Transverse colon (tissue), 4 donors: ENCODE measurements at regions not wholly inside any gene's neighbourhood (a gene's known extent, or its start where the extent isn't known, plus 50 kb on each side); places are given as distances from the start of the nearest gene placed in this dataset.

ENCODE experiments used
- DNase-seq: peaks from one replicate; pipeline ENCODE4 v3.0.0-alpha.2; 2019
- H3K27ac ChIP-seq, 4 donors: fragments of 200-600 bp; sonication (generic); 2 replicates each; pipeline ENCODE4 v1.5.1; 2016 to 2018; ENCODE audit warnings: inconsistent platforms in 4 of 4
- H3K27me3 ChIP-seq: fragments of 200-600 bp; sonication (generic); 2 replicates; pipeline ENCODE4 v1.5.1; 2017; ENCODE audit warnings: inconsistent platforms
- H3K36me3 ChIP-seq, 4 donors: fragments of 200-600 bp; sonication (generic); 2 replicates each; pipeline ENCODE4 v1.5.1; 2017 to 2019; ENCODE audit warnings: inconsistent platforms in 4 of 4
- H3K4me1 ChIP-seq, 4 donors: fragments of 200-600 bp; sonication (generic); 2 replicates each; pipeline ENCODE4 v1.5.1; 2017 to 2020; ENCODE audit warnings: inconsistent platforms in 4 of 4
- H3K4me3 ChIP-seq, 4 donors: fragments of 200-600 bp; sonication (generic); 1 replicate in 1 of 4; 2 replicates in 3 of 4; pipeline versions ENCODE4 v1.5.1 to v1.6.1; 2017 to 2019; ENCODE audit warnings: inconsistent platforms in 4 of 4
- H3K9me3 ChIP-seq, 2 donors: fragments of 200-600 bp; sonication (generic); 2 replicates each; pipeline ENCODE4 v1.5.1; 2017 to 2019; ENCODE audit warnings: inconsistent platforms in 2 of 2
- CTCF ChIP-seq, 5 experiments: fragments of 200-600 bp in 3 of 5; fragments of 450-650 bp in 2 of 5; sonication (generic) in 3 of 5; IDR thresholded peaks; 1 replicate in 2 of 5; 2 replicates in 3 of 5; pipeline ENCODE4 v1.5.1; 2016 to 2017; ENCODE audit warnings: antibody characterized with exemption in 5 of 5, inconsistent platforms in 3 of 5, mild to moderate bottlenecking in 2 of 5, moderate library complexity in 1 of 5
- EP300 ChIP-seq: sonication (generic); formaldehyde crosslinking; IDR thresholded peaks from one replicate; pipeline ENCODE4 v1.6.1; 2017; ENCODE audit warnings: antibody characterized with exemption, low read depth
- POLR2A ChIP-seq: fragments of 450-650 bp; IDR thresholded peaks from one replicate; pipeline ENCODE4 v1.6.1; 2016; ENCODE audit warnings: antibody characterized with exemption, mild to moderate bottlenecking, moderate library complexity
- POLR2AphosphoS5 ChIP-seq, 3 donors: sonication (generic); formaldehyde crosslinking; IDR thresholded peaks; one replicate each; pipeline ENCODE4 v1.6.1; 2016; ENCODE audit warnings: antibody characterized with exemption in 3 of 3
- WGBS, 2 donors: methylation state at CpG; one replicate each; pipeline ENCODE4 v1.1.5; 2018; ENCODE audit warnings: low coverage in 1 of 2; 5-methylcytosine and 5-hydroxymethylcytosine counted together
- in situ Hi-C, 4 donors: fragments of 200-750 bp; cut with MboI; loops; one replicate each; pipeline versions ENCODE4 v1.15.0 to v1.15.1; 2017; ENCODE audit warnings: low sequenced_read_pairs in 3 of 4, low pct_ligation_motif_present in 1 of 4, low pct_unique_long_range_greater_than_20kb in 1 of 4
- intact Hi-C: fragments of 100-400 bp; cut with DNase I; formaldehyde crosslinking; loops from one replicate; pipeline ENCODE4 v1.15.1; 2023; ENCODE audit warnings: low total_unique reads
- small RNA-seq, 4 donors: library from RNA; depleted of rRNA; stranded (forward); fragments of <200 nt; gene quantifications; one replicate each; pipeline ENCODE3, GENCODE V24; 2016

- Histone ChIP-seq H3K36me3 (no peaks in the 10 kb centered on the region), H3K27me3 (no peaks in the 10 kb centered on the region), H3K9me3 (no peaks in the 10 kb centered on the region), H3K4me3 (no peak overlapping the region), H3K27ac (no peak overlapping the region), H3K4me1 (no peaks in the 10 kb centered on the region)
- WGBS, 2 donors: 86% methylated on average over 8 of the region's 9 CpGs; no CpG with 5 or more reads in 1 of the 2 donors
- DNase-seq: no peak
- intact Hi-C loops: no loop called here
- in situ Hi-C loops: loop anchor here in 1 of 4 donors (25.0 kb wide), 1 partner anchor 96 kb away; no protein-coding TSS in a partner anchor
- no peak for TF ChIP-seq CTCF (IDR thresholded peaks at IDR 0.05)
- TF ChIP-seq POLR2AphosphoS5 (IDR thresholded peaks at IDR 0.05): no peak
- TF ChIP-seq EP300: no peak
- no peak for TF ChIP-seq POLR2A
These were observed 54.5 kb upstream of the MAMLD1 start for GRCh38 chrX:150308532-150309157.

GRCh38 chrX:150310417-150310816, 52.7 kb upstream of the MAMLD1 start:
- no peak for DNase-seq
- no peaks in the 10 kb centered on the region for H3K27me3 ChIP-seq
- in situ Hi-C loops (loop anchor here in 1 of 4 donors (25.0 kb wide), 1 partner anchor 98 kb away; no protein-coding TSS in a partner anchor), intact Hi-C loops (no loop called here)
- H3K4me1 ChIP-seq: no peaks in the 10 kb centered on the region
- no peak overlapping the region for H3K27ac ChIP-seq
- no peak overlapping the region for H3K4me3 ChIP-seq
- WGBS, 2 donors: 80% methylated on average over 4 of the region's 4 CpGs; no CpG with 5 or more reads in 1 of the 2 donors
- no peaks in the 10 kb centered on the region for H3K9me3 ChIP-seq
- no peaks in the 10 kb centered on the region for H3K36me3 ChIP-seq
- TF ChIP-seq CTCF (IDR thresholded peaks at IDR 0.05) (no peak), POLR2A (no peak), EP300 (no peak), POLR2AphosphoS5 (IDR thresholded peaks at IDR 0.05) (no peak)

GRCh38 chrX:150310881-150311280, 52.2 kb upstream of the MAMLD1 start:
- intact Hi-C loops (no loop called here), in situ Hi-C loops (loop anchor here in 1 of 4 donors (25.0 kb wide), 1 partner anchor 99 kb away; no protein-coding TSS in a partner anchor)
- 68% methylated on average over 1 of the region's 1 CpG; no CpG with 5 or more reads in 1 of the 2 donors for WGBS, 2 donors
- no peaks in the 10 kb centered on the region for H3K27me3 ChIP-seq
- no peak overlapping the region for H3K4me3 ChIP-seq
- TF ChIP-seq POLR2AphosphoS5 (IDR thresholded peaks at IDR 0.05) (no peak), EP300 (no peak), POLR2A (no peak), CTCF (IDR thresholded peaks at IDR 0.05) (no peak)
- no peak overlapping the region for H3K27ac ChIP-seq
- no peak for DNase-seq
- no peaks in the 10 kb centered on the region for H3K4me1 ChIP-seq
- no peaks in the 10 kb centered on the region for H3K9me3 ChIP-seq
- H3K36me3 ChIP-seq: no peaks in the 10 kb centered on the region

GRCh38 chrX:150312931-150313330, 50.2 kb upstream of the MAMLD1 start:
- intact Hi-C loops (no loop called here), in situ Hi-C loops (loop anchor here in 1 of 4 donors (25.0 kb wide), 1 partner anchor 101 kb away; no protein-coding TSS in a partner anchor)
- no peaks in the 10 kb centered on the region for H3K27me3 ChIP-seq
- no peak for DNase-seq
- no peak for TF ChIP-seq EP300
- no peak for TF ChIP-seq POLR2A
- no peak for TF ChIP-seq POLR2AphosphoS5 (IDR thresholded peaks at IDR 0.05)
- no peak for TF ChIP-seq CTCF (IDR thresholded peaks at IDR 0.05)
- no peaks in the 10 kb centered on the region for H3K4me1 ChIP-seq
- no peak overlapping the region for H3K27ac ChIP-seq
- no peaks in the 10 kb centered on the region for H3K36me3 ChIP-seq
- H3K9me3 ChIP-seq: no peaks in the 10 kb centered on the region
- H3K4me3 ChIP-seq: no peak overlapping the region
- 33% methylated on average over 3 of the region's 3 CpGs; no CpG with 5 or more reads in 1 of the 2 donors for WGBS, 2 donors

Small RNA genes lying in the stretch of these regions (small RNA-seq; reads per million reads assigned to genes)
- 0 reads per million in 4 donors for gene MIR2114
